GM18505 (cell line): ENCODE measurements at regions not wholly inside any gene's neighbourhood (a gene's known extent, or its start where the extent isn't known, plus 50 kb on each side); places are given as distances from the start of the nearest gene placed in this dataset.

Experiments used
- ATAC-seq: cut with Tn5 transposase; IDR thresholded peaks from one replicate; pipeline ENCODE4 v1.9.1; 2021; ENCODE audit not compliant: unreplicated experiment
- POLR2A ChIP-seq: IDR thresholded peaks from 4 replicates; pipeline ENCODE4 v1.6.1; 2011; ENCODE audit warnings: borderline replicate concordance; ENCODE audit not compliant: insufficient read depth, insufficient read length; ENCODE audit errors: extremely low read depth

DNA sequence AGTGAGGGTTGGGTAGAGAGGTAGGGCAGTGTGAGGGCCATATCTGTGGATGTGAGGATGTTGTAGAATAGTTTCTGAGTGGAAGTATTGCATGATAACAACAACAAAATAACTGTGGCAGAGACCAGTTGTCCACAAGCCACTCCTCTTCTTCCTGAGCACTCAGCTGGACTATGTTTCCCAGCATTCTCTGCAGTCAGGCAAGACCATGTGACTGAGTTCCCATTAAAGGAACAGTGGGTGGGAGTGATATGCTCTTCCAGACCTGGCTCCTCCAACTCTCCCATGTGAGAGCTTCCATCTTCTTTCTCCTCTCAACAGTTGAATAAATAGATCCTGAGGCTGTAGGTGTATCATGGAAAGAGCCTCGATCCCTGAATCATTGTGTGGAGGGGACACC, 272.4 kb downstream of the CBLN1 start:
- no peak for ATAC-seq
- TF ChIP-seq POLR2A: no peak

DNA sequence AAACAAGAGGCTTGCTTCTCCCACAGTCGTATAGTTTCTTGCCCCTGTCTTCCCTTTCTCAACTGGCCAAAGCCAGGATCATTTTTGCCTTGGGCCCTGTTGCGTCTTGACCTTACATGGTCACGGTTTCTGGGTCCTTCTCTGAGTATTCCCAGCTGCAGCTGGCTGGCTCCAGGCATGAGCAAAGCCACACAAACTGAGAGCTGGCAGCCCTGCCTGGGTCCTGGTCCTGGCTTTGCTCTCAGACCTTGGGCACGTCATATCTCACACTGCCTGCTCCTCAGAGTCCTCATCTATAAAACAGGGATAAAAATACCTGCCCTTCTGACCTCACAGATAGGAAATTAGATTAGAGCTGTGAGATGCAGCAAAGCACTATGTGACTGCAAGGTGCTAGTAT, 277.6 kb downstream of the CBLN1 start:
- no peak for TF ChIP-seq POLR2A
- ATAC-seq: no peak

DNA sequence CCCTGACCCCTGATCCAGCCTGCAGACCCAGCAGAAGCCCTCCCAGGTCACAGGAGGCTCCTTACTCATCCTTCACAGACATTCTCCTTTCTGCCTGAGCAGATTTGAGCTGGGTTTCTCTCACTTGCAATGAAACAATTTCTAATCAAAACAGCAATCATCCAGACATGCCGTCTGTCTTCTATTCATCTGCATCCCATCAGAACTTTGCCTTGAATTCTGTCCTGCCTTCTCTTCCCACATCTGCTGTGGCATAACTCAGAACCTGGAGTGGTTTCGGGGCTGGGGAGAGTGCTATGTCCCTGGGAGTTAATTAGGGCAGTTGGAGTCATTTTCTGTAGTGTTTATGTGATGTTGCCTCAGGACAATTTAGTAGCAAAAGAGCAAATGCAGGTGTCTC, 278.6 kb downstream of the CBLN1 start:
- TF ChIP-seq POLR2A: no peak
- no peak for ATAC-seq

DNA sequence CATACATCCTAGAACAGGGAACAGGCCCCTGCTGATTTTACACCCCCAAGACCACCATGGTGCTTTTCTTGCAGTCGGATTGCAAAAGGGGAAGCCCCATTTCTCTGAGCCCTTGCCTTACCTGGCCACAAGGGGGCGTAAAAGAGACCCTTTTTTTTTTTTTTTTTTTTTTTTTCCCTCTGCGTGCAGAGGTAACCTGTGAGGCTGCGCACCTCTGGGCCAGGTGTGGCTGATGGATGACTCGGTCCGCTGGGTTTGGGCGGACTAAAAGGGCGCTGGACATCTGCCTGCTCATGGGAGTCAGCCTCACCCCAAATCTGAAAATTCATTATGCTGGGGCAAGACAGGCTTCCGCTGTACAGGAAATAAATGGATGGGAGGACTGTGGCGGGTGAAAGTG, 281.0 kb downstream of the CBLN1 start:
- TF ChIP-seq POLR2A: no peak
- no peak for ATAC-seq

DNA sequence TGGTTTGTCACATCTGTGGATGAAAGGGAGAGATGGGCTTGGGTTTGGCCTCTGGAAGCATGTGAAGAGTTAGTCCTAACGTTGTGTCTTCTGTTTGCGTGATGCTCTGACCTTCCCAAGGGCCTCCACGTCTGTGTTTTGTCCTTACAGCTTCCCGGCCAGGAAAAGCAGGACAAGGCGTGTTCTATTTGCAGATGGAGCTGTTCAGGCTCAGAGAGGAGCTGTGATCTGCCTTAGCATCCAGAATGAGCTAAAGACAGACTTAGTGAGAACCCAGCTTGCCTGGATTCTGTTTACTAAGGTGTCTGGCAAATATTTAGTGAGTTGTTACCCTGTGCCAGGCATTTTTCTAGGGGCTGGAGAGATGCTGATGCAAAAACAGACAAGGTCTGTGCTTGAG, 282.1 kb downstream of the CBLN1 start:
- no peak for TF ChIP-seq POLR2A
- ATAC-seq: no peak

DNA sequence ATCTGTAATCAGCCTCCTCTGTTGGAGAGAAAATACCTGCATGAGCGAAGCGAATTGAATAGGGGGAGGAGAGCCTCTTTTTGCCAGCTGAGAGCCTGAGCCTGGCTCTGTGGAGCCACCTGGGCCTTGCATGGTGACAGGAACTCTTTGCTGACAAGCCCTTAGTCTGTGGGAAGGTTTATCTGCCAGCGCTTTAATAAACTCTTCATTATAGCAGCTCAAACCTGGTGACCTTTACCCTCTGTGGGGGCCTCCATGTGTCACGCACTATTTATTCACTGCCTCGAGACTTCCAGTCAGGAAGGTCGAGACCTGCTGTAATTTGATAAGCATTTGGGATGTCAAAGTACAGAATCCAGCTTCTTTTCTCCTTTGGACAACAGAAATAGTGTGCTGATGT, 282.6 kb downstream of the CBLN1 start:
- no peak for TF ChIP-seq POLR2A
- no peak for ATAC-seq

DNA sequence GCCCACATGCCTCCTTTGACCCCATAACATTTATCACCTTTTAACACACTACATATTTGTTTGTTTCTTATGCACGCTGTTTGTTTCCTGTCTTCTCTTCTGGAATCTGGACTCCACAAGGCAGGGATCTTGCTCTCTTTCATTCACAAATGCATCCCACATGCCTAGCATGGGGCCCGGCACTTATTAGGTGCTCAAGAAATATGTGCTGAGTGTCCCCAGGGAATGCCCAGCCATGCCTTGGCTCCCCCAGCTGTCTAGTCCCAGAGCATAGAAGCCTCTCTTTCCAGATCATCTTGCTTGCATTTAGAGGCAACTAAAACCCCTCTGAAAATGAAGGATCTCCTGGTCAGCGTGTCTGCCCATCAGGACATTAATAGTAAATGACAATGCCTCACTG, 283.7 kb downstream of the CBLN1 start:
- TF ChIP-seq POLR2A: no peak
- ATAC-seq: no peak

DNA sequence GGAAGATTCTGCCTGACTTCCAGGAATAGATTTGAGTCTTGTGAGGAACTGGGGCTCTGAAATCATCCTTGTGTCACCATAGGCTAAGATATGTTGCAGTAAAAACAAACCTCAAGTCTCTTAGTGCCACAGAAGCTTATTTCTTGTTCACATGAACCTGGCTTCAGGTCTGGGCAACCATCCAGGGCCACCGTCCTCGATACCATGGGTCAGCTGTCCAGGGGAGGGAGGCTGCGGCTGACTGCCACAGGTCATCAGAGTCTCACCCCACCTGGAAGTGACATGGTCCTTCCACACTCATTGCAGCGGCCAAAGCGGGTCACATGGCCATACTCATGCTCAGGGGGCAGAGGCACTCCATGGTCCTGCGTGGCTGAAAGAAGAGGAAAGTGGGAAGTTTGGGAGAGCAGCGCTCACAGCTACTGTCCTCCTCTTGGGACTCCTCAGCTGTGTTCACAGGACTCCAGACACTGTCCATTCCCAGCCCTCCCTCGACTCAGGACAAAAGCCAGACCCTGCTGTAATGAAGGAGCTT, 284.5 kb downstream of the CBLN1 start:
- ATAC-seq: no peak
- no peak for TF ChIP-seq POLR2A

DNA sequence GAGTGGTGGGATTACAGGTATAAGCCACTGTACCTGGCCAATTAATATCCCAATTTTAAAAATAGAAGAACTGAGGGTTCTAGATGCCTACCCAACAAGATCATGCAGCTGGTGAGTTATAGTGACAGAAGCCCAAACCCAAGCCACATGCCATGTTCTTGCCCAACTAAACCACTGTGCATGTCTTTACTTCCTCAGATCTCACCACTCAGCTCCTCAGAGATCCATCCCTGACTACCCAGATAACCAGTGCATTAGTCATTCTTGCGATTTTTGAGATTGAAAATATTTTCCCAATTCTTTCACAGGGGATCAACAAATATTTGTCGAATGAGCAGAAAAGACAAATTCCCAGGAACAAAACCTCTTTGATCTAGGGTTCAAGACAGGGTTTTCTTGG, 303.1 kb downstream of the CBLN1 start:
- no peak for ATAC-seq
- no peak for TF ChIP-seq POLR2A

DNA sequence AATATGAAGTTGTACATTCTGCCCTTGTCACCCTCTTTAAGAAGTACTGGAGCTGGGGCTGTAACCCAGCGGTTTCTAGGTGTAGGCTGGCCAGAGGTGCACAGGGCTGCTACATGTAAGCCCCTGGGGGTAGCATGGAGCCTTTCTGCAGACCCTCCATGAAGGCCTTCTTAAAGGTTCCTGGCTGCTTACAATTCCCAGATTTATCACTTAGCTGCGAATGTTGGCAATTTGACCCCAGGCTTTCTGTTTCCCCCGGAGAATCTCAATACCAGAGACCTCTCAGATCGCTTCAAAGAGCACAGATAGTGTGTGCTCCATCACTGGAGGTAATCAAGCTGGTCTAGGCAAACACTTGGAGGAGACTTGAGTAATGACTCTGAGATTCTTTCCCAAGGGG, 309.4 kb downstream of the CBLN1 start:
- TF ChIP-seq POLR2A: no peak
- no peak for ATAC-seq

DNA sequence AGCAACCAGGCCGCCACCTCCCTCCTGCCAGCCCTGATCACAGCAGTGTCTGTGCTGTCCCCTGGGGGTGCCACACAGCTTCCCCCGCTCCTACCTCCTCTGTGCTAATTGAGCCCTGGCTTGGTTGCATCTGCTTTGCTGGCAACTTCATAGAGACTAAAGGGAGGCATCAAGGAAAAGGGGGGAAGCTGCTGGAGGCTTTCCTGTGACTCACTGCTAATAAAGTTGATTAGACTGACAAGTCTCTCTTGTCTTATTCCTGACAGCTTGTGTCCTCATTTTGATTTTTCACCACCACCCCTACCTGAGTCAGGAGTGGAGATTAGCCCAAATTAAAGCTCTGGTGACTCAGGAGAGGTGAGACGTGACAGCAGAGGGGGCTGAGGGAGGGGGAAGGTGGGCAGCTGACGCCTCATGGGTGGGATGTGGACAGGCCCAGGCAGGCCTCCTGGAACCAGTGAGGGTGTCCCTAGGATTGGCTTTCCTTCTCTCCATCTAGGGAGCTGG, 310.0 kb downstream of the CBLN1 start:
- no peak for TF ChIP-seq POLR2A
- ATAC-seq: no peak

DNA sequence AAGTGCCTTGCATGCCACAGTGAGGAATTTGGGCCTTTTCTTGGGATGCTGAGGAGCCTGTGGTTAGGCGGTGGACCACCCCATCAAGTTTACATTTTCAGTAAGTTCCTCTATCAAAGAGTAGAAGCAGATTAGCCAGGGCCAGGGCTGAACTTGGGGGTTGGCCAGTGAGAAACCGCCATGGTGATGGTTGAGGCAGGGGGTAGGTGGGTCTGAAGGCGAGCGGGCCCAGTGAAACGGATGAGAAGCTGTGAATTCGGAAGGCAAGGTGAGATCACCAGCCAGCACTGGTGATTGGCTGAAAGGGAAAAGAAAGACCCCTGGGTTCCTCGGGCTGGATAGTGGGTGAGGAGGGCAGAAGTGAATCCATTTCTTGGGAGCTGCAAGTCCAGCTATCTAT, 311.4 kb downstream of the CBLN1 start:
- no peak for ATAC-seq
- TF ChIP-seq POLR2A: no peak

DNA sequence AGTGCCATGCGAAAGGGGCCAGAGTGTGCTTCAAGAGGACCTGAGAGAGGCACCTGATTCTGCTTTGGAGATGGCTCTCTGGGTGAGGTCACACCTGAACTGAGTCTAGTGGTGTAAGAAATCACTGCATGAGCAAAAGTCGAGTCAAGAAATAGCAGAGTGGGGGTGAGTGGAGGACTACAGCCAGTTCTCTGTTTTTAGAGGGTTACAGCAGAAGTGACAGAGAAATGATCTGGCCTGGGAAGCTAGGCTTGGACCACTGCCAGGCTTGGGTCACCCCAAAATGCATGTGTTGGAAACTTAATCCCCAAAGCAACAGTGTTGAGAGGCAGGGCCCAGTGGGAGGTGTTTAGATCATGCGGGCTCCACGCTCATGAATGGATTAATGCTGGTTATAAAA, 312.0 kb downstream of the CBLN1 start:
- TF ChIP-seq POLR2A: no peak
- ATAC-seq: no peak

DNA sequence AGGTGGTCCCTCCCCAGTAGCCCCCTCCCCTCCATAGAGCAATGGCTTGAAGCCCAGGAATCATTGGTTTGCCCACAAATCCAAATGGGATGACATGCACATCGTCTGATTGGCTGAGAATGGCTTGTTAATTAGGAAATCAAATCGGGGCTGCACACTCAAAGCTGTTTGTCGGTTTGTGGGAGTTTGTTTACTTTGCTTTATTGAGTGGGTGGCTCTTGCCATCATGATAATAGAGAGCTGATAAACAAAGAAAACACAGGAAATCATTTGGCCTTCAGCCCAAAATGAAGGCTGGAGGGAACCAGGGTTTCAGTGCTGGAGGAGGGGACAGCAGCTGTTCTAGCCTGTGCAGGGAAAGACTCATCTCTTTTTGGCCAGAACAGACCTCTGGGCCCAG, 316.3 kb downstream of the CBLN1 start:
- no peak for ATAC-seq
- TF ChIP-seq POLR2A: no peak
